Activated naive CD8-positive, alpha-beta T cell treated with anti-CD3 and anti-CD28 coated beads for 36 hours (primary cell): ENCODE measurements at regions not wholly inside any gene's neighbourhood (a gene's known extent, or its start where the extent isn't known, plus 50 kb on each side); places are given as distances from the start of the nearest gene placed in this dataset.

Source experiments
- DNase-seq: peaks from one replicate; pipeline ENCODE4 v3.0.0; 2021
- H3K27ac Mint-ChIP-seq: one replicate; pipeline ENCODE4 v1.8.0; 2022; ENCODE audit warnings: mild to moderate bottlenecking, moderate library complexity, mixed read lengths
- H3K27me3 Mint-ChIP-seq: one replicate; pipeline ENCODE4 v1.8.0; 2022; ENCODE audit warnings: mild to moderate bottlenecking, mixed read lengths
- H3K36me3 Mint-ChIP-seq: one replicate; pipeline ENCODE4 v1.8.0; 2021; ENCODE audit warnings: mild to moderate bottlenecking, mixed read lengths
- H3K4me1 Mint-ChIP-seq: one replicate; pipeline ENCODE4 v1.8.0; 2021; ENCODE audit warnings: mixed read lengths
- H3K4me3 Mint-ChIP-seq: one replicate; pipeline ENCODE4 v1.8.0; 2022; ENCODE audit warnings: mild to moderate bottlenecking, moderate library complexity, mixed read lengths
- H3K9me3 Mint-ChIP-seq: one replicate; pipeline ENCODE4 v1.8.0; 2022; ENCODE audit warnings: mixed read lengths

DNA sequence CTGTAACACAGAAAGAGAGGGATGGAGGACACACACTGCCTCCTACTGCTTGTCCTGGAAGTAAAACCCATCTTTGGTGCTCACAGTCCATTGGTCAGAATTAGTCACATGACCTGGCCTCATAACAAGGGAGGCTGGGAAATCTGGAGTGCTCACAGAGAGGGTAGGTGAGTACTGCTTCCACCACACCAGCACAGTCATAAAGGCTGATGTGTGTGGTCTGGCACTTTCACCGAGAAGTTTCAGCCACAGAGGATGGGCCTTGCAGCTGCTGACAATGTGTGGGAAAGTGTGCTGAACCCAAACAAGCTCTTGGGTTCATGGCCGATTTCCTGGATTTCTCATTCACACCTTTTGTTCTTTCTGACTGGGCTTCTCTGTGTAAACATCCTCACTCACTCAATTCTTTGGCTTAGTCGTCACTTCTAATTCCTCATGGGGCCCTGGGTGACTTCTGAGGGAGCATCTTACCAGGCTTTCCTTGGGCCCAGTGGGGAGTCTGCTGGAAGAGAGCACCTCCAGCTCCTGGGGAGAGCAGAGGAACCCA lies 100.7 kb downstream of the ASB7 start:
- peaks cover 43% of the 10 kb centered on the region for H3K27me3 Mint-ChIP-seq
- H3K36me3 Mint-ChIP-seq: no peaks in the 10 kb centered on the region
- peaks cover 2% of the 10 kb centered on the region for H3K9me3 Mint-ChIP-seq
- peaks cover 6% of the 10 kb centered on the region for H3K4me1 Mint-ChIP-seq
- no peak overlapping the region for H3K27ac Mint-ChIP-seq
- no peak overlapping the region for H3K4me3 Mint-ChIP-seq
- peak; percentile 58 for DNase-seq

DNA sequence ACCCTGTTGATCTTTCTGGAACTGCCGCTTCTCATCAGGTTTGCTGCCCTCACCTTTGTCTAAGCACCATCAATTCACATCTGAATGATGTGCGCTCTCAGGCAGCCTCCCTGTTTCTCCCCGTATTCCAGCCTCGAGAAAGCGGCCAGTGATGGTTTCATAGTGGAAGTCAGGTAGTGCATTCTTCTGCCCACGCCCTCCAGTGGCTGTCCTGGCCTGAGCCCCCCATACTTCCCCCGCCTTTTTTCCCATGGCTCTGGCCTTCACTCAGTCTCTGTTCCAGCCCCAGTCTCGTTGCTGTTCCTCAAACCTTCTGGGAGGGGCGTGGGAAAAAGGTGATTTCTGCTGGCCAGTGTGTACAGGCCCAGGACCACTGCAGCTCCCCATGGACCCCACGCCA lies 101.3 kb downstream of the ASB7 start:
- Mint-ChIP-seq H3K4me1 (peaks cover 6% of the 10 kb centered on the region), H3K36me3 (no peaks in the 10 kb centered on the region), H3K27me3 (peaks cover 43% of the 10 kb centered on the region), H3K9me3 (peaks cover 2% of the 10 kb centered on the region), H3K27ac (no peak overlapping the region), H3K4me3 (no peak overlapping the region)
- DNase-seq: no peak

DNA sequence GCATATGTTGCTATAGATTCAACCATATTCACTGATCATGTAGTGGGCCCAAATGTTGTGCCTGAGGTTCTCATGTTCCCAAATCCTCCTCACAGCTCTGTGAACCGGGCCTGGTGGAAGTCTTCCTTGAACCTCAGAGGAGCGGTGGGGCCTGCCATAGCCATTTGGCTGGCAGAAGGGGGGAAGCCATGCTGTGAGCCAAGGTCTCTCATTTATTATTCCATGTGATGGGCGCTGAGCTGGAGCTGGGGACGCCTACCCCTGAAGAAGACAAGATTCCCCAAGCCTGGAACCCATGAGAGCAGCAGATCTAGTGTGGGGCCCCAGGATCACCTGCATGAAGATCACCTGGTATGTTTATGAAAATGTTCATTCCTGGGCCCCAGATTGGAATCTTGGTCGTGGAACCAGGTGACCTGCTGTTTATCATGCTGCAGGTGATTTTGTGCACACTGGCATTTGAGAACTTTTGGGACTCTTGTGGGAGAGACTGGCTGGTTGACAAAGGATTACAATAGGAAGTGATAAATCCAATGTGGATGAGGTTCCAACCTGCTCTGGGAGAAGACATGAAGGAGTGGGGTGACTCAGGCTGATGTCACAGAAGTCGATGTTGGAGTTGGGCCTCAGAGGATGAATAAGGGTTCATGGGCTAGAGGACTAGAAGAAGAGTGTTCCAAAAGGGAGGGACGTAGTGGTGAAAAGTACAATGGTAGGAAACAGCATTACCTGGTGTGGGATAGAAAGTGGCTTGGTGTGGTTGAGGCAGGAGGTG lies 102.1 kb downstream of the ASB7 start:
- no peaks in the 10 kb centered on the region for H3K36me3 Mint-ChIP-seq
- peaks cover 43% of the 10 kb centered on the region for H3K27me3 Mint-ChIP-seq
- no peak for DNase-seq
- H3K9me3 Mint-ChIP-seq: peaks cover 2% of the 10 kb centered on the region
- no peak overlapping the region for H3K4me3 Mint-ChIP-seq
- H3K27ac Mint-ChIP-seq: no peak overlapping the region
- H3K4me1 Mint-ChIP-seq: peaks cover 6% of the 10 kb centered on the region

DNA sequence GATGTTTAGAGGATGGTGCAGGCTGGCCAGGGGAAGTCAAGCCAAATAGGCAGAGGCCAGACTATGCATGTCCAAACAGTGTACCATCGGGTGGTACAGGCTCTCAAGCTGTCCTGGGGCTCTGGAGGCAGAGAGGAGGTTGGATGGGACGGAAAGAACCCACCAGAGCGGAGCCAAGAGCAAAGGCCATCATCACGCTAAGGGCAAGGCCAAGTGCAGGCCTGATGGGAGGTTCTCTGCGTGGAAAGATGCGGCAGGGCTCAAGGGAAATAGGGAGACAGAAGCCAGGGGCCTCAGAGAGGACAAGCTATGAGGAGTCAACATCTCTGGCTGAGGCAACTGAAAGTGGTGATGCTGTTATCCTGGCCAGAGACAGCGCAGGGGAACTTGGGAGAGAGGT lies 102.7 kb downstream of the ASB7 start:
- Mint-ChIP-seq H3K9me3 (peaks cover 4% of the 10 kb centered on the region), H3K36me3 (no peaks in the 10 kb centered on the region), H3K27me3 (peaks cover 42% of the 10 kb centered on the region), H3K4me1 (peaks cover 6% of the 10 kb centered on the region), H3K27ac (no peak overlapping the region), H3K4me3 (no peak overlapping the region)
- DNase-seq: no peak

DNA sequence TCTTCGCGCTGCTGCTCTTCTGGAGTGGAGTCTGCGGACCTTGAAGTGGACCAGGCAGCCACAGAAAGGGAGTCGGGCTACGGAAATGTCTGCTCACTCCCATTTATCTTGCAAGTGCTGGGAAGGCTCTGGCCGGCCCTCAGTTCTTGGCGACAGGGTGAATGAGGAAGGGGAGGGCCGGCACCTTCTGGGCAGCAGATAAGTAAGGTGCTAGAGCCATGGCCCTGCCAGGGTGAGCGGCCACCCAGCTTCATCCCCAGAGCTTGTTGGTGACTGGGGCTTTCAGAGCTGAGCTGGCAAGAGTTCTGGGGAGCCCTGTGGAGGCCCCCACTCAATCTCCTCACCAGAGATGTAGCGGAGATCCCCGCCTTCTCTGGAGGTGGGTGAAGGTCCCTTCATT lies 103.5 kb downstream of the ASB7 start:
- no peak for DNase-seq
- no peaks in the 10 kb centered on the region for H3K36me3 Mint-ChIP-seq
- peaks cover 4% of the 10 kb centered on the region for H3K9me3 Mint-ChIP-seq
- H3K4me3 Mint-ChIP-seq: no peak overlapping the region
- H3K27me3 Mint-ChIP-seq: peaks cover 37% of the 10 kb centered on the region
- H3K27ac Mint-ChIP-seq: no peak overlapping the region
- H3K4me1 Mint-ChIP-seq: peaks cover 6% of the 10 kb centered on the region

DNA sequence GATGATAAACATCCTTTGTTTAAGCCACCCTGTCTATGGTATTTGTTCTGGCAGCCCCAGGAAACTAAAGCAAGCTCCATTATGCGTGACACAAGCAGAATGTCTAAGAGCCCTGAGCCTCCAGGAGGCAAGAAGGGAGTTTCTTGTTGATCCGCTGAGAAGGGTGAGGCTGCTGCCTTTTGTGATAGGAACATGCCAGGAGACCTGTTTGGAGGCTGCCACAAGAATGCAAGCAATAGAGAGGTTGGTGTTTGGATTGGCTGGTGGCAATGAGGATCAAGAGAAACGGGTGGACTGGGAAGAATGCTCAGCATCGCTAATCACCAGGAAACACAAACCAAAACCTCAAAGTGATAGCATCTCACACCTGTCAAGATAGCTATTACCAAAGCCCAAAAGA lies 104.8 kb downstream of the ASB7 start:
- peaks cover 4% of the 10 kb centered on the region for H3K9me3 Mint-ChIP-seq
- H3K4me3 Mint-ChIP-seq: no peak overlapping the region
- peaks cover 6% of the 10 kb centered on the region for H3K4me1 Mint-ChIP-seq
- H3K36me3 Mint-ChIP-seq: no peaks in the 10 kb centered on the region
- H3K27ac Mint-ChIP-seq: no peak overlapping the region
- DNase-seq: no peak
- H3K27me3 Mint-ChIP-seq: peaks cover 26% of the 10 kb centered on the region

DNA sequence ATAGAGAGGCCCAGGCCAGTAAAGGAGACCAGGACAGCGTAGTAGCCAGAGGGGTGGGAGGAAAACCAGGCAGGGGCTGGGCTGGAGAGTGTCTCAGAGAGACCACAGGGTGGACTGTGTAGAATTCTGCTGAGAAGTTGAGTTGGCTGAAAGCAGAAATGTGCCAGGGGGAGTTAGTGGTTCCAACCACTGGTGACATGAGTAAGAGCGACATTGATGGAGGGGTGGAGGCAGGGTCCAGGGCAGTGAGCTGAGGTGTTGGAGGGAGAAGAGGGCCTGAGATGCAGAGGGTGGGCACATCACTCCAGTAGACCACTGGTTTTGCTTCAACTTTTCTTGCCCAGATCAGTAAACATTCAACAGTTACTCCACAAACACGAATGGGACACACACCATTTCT lies 106.5 kb downstream of the ASB7 start:
- DNase-seq: no peak
- Mint-ChIP-seq H3K27ac (no peak overlapping the region), H3K4me3 (no peak overlapping the region), H3K4me1 (no peaks in the 10 kb centered on the region), H3K9me3 (peaks cover 4% of the 10 kb centered on the region), H3K36me3 (no peaks in the 10 kb centered on the region), H3K27me3 (peaks cover 17% of the 10 kb centered on the region)

DNA sequence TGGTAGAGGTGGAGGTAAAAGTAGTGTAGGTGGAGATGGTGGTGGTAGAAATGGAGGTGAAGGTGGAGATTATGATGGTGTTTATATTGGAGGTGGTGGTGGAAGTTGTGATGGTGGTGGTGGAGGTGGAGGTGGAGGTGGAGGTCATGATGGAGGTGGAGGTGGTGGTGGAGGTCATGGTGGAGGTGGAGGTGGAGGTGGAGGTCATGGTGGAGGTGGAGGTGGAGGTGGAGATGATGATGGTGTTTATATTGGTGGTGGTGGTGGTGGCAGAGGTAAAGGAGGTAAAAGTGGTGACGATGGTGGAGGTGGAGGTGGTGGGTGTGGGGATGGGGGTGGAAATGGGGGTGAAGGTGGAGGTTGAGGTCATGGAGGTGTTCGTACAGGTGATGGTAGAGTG lies 107.8 kb downstream of the ASB7 start:
- Mint-ChIP-seq H3K4me1 (no peaks in the 10 kb centered on the region), H3K36me3 (no peaks in the 10 kb centered on the region)
- DNase-seq: no peak

DNA sequence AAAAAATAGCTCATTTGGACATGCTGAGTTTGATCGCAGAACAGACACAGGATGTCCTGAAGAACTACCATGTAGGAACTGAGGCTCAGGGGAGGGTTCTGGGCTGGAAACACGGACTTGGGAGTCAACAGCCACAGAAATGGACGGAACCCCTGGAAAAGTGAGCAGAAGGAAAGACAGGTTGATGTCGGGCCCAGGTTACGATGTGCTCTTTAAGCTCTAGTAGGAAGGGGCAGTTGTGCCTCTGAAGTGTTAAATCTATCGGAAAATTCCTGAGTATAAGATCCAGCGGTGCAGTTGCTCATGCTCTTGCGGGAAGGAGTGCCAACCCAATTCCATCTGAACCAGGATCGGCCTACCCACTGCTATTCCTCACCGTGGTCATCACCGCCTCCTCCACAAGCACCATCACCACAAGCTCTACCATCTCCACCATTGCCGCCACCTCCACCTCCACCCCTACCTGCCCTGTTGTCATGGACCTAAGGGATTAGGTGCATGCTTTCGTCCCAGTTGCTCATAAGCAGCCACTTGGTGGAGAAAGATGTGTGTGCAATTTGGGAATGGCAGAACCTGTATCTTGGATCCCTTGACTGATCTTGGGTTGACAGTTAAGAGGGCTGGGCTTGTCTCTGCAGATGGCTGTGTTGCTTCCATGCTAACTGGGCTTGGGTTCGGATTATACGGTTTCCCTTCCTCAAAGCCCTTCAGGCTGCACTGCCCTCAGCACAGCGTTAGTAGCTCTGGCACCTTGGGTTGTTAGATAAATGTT lies 108.5 kb downstream of the ASB7 start:
- Mint-ChIP-seq H3K4me1 (no peaks in the 10 kb centered on the region), H3K27me3 (peaks cover 10% of the 10 kb centered on the region), H3K36me3 (no peaks in the 10 kb centered on the region), H3K27ac (no peak overlapping the region), H3K9me3 (peaks cover 4% of the 10 kb centered on the region), H3K4me3 (no peak overlapping the region)
- DNase-seq: no peak

More for the DNA sequence above, 107.8 kb downstream of the ASB7 start:
- Mint-ChIP-seq H3K9me3 (peaks cover 4% of the 10 kb centered on the region), H3K27me3 (peaks cover 10% of the 10 kb centered on the region), H3K4me3 (no peak overlapping the region), H3K27ac (no peak overlapping the region)

DNA sequence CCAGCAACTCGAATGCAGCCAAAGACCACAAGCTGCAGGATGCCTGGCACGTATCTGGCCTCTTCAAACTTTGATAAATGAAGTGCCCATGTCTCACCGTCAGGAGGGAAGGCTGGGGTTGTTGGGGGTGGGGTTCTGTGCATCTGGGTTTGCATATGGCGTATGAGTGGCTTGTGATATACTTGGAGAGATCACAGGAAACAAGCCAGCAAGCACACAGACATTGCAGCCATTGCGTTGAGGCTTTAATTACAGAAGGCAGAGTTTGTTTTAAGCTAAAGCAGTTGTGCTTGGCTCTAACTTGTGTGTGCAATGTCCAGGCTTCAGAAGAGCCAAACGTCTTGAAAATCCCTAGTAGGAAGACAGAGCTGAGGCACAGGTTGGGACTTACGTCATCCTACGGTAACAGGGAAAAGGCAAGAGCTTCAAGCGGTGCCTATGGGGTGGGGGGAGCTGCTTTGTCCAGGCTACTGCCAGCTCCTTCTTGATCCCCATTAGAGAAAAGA lies 109.2 kb downstream of the ASB7 start:
- DNase-seq: no peak
- H3K27ac Mint-ChIP-seq: no peak overlapping the region
- H3K36me3 Mint-ChIP-seq: no peaks in the 10 kb centered on the region
- H3K9me3 Mint-ChIP-seq: peaks cover 4% of the 10 kb centered on the region
- H3K4me1 Mint-ChIP-seq: no peaks in the 10 kb centered on the region
- H3K4me3 Mint-ChIP-seq: no peak overlapping the region
- H3K27me3 Mint-ChIP-seq: peaks cover 10% of the 10 kb centered on the region

DNA sequence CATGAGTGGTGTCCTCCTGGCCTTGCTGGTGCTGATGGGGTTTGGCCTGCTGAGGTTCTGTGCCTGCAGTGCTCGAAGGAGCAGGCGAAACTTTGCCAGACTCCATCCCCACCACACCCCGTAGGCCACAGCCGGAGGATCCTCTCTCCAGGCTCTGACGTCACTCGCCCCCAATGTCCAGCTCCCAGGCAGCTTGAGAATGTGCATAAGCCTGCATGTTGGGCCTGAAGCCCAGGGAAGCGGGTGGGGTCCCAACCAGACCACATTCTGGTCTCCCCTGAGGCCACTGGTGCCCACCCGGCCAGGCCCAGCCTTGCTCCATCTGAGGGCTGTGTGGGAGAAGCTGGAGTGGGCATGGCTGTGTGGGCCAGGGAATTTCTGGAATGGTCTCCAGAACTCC lies 109.8 kb downstream of the ASB7 start:
- Mint-ChIP-seq H3K4me1 (no peaks in the 10 kb centered on the region), H3K36me3 (no peaks in the 10 kb centered on the region), H3K27me3 (peaks cover 4% of the 10 kb centered on the region), H3K27ac (no peak overlapping the region), H3K4me3 (no peak overlapping the region), H3K9me3 (peaks cover 4% of the 10 kb centered on the region)
- no peak for DNase-seq

DNA sequence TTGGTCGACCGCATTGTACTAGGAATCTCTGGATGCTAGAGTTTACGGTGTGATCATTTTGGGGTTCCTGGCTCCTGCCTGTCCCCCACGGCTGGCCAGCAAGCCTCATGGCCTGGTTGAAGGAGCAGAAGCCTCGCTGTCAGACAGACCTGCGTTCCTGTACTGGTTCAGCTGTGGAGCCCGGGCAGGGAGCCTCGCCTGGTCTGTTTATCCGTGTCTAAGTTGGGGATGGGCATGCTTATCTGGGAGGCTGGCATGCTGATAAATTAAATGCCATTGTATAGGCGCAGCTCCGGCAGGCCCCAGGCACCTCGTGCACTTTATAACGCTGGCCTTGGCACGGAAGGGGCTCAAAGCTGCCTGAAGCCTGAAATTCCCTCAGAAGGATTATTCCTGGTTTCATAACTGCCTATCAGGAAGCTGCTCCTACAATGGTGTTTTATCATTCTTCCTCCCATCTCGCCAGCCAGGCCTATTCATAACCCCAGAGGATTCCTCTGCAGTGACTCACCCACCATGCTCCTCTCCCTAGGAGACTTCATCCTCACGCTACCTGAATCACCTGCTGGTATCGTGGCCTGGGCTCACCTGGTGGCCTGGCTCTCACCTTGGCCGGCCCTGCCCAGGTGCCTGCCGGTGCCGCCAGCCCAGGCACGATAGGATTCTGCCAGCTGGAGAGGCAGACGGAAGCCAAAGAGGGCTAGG lies 110.9 kb downstream of the ASB7 start:
- H3K27me3 Mint-ChIP-seq: peaks cover 4% of the 10 kb centered on the region

DNA sequence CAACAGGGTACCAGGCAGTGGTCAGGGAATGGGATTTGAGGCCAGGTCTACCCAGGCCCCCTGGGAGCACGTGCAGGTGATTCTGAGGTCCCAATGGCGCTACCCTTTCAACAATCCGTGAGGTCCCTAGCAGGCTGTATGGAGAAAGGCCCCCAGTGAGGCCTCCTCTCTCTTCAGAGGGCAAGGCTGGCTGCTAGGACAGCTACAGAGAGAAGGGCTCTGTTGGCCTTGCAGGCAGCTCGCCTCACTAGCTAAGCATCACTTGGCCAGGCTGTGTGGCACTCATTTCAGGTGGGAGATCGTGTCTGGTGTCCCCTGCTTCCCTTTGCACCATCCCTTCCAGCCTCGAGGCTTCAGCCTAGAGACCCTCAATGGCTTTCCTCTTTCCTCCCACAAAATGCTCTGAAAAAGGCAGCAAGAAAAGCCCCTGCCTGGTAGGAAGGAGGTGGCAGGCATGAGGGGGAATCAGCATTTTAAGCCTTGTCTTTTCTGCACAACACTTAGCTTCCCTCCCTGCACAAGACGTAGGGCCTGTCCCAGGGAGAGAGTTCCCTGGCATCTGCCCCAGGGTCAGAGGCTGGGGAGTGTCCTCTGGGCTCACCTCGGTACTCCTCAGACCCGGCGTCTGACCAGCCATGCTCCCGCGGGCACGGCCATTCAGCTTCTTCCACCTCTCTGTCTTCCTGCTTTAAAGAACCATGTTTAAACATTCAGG lies 111.8 kb downstream of the ASB7 start:
- Mint-ChIP-seq H3K9me3 (peaks cover 2% of the 10 kb centered on the region), H3K27me3 (peaks cover 8% of the 10 kb centered on the region), H3K36me3 (no peaks in the 10 kb centered on the region), H3K4me1 (no peaks in the 10 kb centered on the region), H3K4me3 (no peak overlapping the region), H3K27ac (no peak overlapping the region)
- DNase-seq: no peak

More for the DNA sequence above, 110.9 kb downstream of the ASB7 start:
- H3K4me1 Mint-ChIP-seq: no peaks in the 10 kb centered on the region
- no peak overlapping the region for H3K4me3 Mint-ChIP-seq
- no peak overlapping the region for H3K27ac Mint-ChIP-seq
- peaks cover 2% of the 10 kb centered on the region for H3K9me3 Mint-ChIP-seq
- H3K36me3 Mint-ChIP-seq: no peaks in the 10 kb centered on the region
- no peak for DNase-seq

DNA sequence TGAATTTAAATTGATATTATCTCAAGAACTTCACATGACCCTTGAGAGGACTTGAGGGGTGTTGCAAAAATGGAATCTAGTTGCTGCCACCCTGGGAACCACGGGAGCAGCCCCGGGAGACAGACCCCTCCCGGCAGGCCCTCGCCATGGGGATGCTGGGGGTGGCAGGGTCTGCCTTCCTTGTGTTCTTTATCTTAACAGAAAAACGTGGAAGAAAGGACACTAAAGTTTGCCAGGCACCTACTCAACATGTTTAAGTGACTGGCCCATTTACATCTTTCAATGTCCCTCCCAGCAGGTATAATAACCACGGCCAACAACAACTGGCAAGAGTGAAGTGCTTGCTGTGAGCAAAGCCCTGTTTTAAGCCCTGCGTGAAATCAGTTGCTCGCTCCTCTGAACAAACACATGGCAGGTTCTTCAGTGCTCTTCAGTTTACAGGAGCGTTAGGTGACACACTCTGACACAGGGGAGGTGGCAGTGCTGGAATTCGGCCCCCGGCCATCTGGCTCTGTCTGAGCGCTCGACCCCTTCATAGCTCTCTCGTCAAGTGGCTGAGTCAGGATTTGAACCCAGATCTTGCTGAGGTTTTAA lies 112.5 kb downstream of the ASB7 start:
- Mint-ChIP-seq H3K27ac (no peak overlapping the region), H3K4me3 (no peak overlapping the region), H3K36me3 (no peaks in the 10 kb centered on the region)

More for the DNA sequence above, 112.5 kb downstream of the ASB7 start:
- no peaks in the 10 kb centered on the region for H3K4me1 Mint-ChIP-seq
- H3K9me3 Mint-ChIP-seq: no peaks in the 10 kb centered on the region
- H3K27me3 Mint-ChIP-seq: peaks cover 8% of the 10 kb centered on the region
- no peak for DNase-seq
